ENCODE measurements at regions not wholly inside any gene's neighbourhood (a gene's known extent, or its start where the extent isn't known, plus 50 kb on each side); places are given as distances from the start of the nearest gene placed in this dataset.
"Not testable (repeated sequence)": the region's sequence is repeated elsewhere in the genome, so short reads cannot be mapped to it uniquely, and the experiment has no call there.

DNA sequence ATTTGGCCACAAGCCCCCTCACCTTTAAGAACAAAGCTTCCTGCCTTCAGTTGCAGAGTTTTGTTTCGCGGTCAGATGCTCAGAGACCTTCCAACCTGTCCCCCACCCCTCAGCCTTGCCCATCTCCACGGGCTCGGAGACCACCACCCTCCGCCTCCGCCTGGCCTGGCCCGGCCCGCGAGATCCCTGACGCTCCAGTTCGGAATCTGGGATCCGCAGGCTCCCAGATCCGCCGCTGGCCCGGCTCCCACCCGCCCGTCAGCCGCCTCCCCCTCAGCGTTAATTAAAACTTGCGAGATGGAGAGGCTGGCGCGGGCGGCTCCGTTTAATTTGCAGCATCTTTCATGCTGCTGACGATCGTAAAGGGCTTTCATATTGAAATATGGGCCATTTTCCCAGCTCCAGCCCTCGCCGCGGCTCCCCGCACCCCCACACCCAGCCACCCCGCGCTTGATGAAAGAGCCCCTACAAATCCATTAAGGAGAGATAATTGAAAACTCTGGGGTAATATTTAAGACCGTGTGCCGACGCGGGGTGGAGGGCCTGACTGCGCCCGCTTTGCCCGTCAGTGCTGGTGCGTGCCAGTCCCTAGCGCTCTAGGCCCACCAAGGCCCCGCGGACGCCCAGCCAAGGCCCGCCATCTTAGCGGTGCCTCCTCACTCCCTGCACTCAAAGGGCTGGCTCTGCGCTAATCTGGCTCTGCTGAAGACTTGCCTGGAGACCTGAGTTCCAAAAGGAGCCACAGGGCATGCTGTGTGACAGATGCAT, 940.7 kb upstream of the DEFB115 start:
- H3K27ac ChIP-seq (ENCODE audit: low read length); H3K27me3 ChIP-seq (ENCODE audit: control insufficient read depth, insufficient read depth, low read length); DNase-seq; H3K36me3 ChIP-seq (ENCODE audit: control insufficient read depth, insufficient read depth, low read length); H3K4me3 ChIP-seq (ENCODE audit: low read length); H3K9me3 ChIP-seq (ENCODE audit: control insufficient read depth, low read depth, low read length); H3K4me1 ChIP-seq (ENCODE audit: control insufficient read depth, insufficient read depth, low read length): not testable (repeated sequence)
- no CpG with 5 or more reads among the region's 47 CpGs for WGBS (ENCODE audit: insufficient coverage, low lambda C conversion rate)

DNA sequence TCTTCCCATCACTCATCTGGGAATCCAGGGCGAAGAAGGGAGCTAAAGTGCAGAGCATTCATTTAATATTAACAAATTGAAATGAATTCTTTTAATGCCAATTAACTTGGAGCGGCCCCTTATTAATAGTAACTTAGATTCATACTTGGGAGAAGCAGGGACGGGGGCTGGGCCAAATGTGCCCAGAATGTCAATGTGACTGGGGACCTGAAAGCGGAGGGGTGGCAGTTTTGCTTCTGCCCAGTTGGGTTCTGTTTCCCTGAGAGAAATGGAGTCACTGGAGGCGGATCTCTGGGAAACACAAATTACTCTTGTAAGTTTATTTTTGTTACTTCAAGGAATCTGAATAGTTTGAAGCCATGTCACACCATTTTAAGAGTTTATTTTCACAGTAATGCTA, 923.7 kb upstream of the DEFB115 start:
- not testable (repeated sequence) for H3K4me1 ChIP-seq (ENCODE audit: control insufficient read depth, insufficient read depth, low read length); H3K9me3 ChIP-seq (ENCODE audit: control insufficient read depth, low read depth, low read length); H3K27me3 ChIP-seq (ENCODE audit: control insufficient read depth, insufficient read depth, low read length); H3K36me3 ChIP-seq (ENCODE audit: control insufficient read depth, insufficient read depth, low read length); DNase-seq; H3K4me3 ChIP-seq (ENCODE audit: low read length); H3K27ac ChIP-seq (ENCODE audit: low read length)
- WGBS (ENCODE audit: insufficient coverage, low lambda C conversion rate): 100% methylated on average over 1 of the region's 5 CpGs

DNA sequence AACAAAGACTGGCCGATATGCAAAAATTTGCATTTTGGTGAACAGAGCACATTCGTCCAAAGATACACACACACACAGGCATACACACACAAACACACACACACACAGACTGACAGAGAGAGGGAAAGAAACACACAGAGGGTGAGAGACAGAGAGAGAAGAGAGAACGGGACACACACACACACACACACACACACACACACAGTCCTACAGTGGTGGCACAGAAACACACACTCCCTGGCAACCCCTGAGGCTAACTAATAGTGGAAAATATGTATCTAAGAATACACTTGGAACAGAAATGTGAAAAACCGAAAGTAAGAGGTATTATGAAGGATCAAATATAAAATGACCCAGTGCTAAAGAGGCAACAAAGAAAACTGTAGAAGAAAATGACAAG, 919.9 kb upstream of the DEFB115 start:
- WGBS (ENCODE audit: insufficient coverage, low lambda C conversion rate): 100% methylated on average over 1 of the region's 4 CpGs
- H3K4me3 ChIP-seq (ENCODE audit: low read length); H3K9me3 ChIP-seq (ENCODE audit: control insufficient read depth, low read depth, low read length); DNase-seq; H3K36me3 ChIP-seq (ENCODE audit: control insufficient read depth, insufficient read depth, low read length); H3K27ac ChIP-seq (ENCODE audit: low read length); H3K27me3 ChIP-seq (ENCODE audit: control insufficient read depth, insufficient read depth, low read length); H3K4me1 ChIP-seq (ENCODE audit: control insufficient read depth, insufficient read depth, low read length): not testable (repeated sequence)

DNA sequence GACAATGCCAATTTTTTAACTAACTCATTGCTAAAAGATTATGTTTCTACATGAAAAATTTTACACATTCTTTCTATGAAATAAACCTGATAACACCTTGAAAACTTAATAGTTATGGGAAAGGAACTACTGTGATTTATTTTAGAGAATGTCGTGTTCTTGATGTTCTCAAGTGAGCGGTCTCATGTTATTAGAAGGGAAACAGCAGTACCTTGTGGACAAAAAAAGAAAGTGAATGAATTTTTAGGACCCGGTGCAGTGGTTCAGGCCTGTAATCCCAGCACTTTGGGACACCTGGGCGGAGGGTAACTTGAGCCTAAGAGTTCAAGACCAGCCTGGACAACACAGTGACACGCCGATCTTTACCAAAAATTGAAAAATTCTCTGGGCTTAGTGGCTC, 908.5 kb upstream of the DEFB115 start:
- not testable (repeated sequence) for H3K4me1 ChIP-seq (ENCODE audit: control insufficient read depth, insufficient read depth, low read length); H3K27ac ChIP-seq (ENCODE audit: low read length); H3K27me3 ChIP-seq (ENCODE audit: control insufficient read depth, insufficient read depth, low read length); H3K36me3 ChIP-seq (ENCODE audit: control insufficient read depth, insufficient read depth, low read length); H3K9me3 ChIP-seq (ENCODE audit: control insufficient read depth, low read depth, low read length); H3K4me3 ChIP-seq (ENCODE audit: low read length)
- WGBS (ENCODE audit: insufficient coverage, low lambda C conversion rate): 40% methylated on average over 1 of the region's 6 CpGs
- peak in 1 of 2 donors; percentile 10 for DNase-seq

DNA sequence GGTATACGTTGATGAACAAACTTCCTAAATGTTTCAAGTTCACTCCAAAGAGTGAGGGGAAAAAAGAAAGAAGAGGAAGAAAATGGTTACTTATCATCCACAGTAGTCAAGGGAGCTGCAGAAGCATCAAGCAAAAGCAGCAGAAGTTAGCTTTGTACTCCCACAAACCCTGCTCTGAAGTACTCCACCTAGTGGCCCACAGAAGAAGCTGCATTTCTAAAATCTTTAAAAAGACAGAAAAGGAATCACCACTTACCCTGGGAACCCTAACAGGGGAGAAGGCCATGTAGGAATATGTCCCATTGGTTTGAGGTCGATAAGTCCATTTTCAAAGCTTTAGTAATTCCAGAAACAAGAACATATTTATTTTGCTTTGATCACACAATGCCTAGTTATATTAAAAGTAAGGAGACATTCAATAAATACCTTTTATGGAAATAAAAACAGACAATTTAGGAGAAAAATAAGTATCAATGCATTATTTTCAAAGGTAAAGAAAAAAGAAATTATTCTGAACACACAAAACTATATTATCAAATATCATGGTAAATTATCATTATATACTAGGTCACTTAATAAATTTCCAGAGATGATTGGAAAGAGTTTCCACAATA, 900.5 kb upstream of the DEFB115 start:
- not testable (repeated sequence) for H3K36me3 ChIP-seq (ENCODE audit: control insufficient read depth, insufficient read depth, low read length); H3K27me3 ChIP-seq (ENCODE audit: control insufficient read depth, insufficient read depth, low read length); H3K27ac ChIP-seq (ENCODE audit: low read length); DNase-seq; H3K4me1 ChIP-seq (ENCODE audit: control insufficient read depth, insufficient read depth, low read length); H3K9me3 ChIP-seq (ENCODE audit: control insufficient read depth, low read depth, low read length); H3K4me3 ChIP-seq (ENCODE audit: low read length)
- no CpG with 5 or more reads among the region's 2 CpGs for WGBS (ENCODE audit: insufficient coverage, low lambda C conversion rate)

DNA sequence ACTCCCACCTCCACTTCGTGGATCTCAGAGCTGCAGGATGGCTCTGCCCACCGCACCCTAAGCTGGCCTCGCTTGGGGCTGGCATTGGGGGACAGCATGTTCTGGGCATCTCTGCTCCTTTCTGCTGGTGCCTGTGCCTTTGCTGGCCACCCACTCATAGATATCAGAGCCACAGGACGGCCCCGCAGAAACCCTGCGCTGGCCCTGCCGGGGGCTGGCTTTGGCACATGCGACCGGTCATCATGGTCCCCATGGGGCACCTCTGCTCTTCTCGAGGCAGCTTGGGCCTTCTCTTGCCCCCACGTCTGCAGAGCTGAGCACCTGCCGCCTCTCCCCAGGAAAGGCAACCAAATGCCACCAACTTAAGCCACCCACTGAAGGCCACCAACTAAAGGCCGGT, 895.7 kb upstream of the DEFB115 start:
- H3K9me3 ChIP-seq (ENCODE audit: control insufficient read depth, low read depth, low read length); H3K27me3 ChIP-seq (ENCODE audit: control insufficient read depth, insufficient read depth, low read length); DNase-seq; H3K27ac ChIP-seq (ENCODE audit: low read length); H3K4me1 ChIP-seq (ENCODE audit: control insufficient read depth, insufficient read depth, low read length); H3K4me3 ChIP-seq (ENCODE audit: low read length); H3K36me3 ChIP-seq (ENCODE audit: control insufficient read depth, insufficient read depth, low read length): not testable (repeated sequence)
- WGBS (ENCODE audit: insufficient coverage, low lambda C conversion rate): no CpG with 5 or more reads among the region's 13 CpGs

DNA sequence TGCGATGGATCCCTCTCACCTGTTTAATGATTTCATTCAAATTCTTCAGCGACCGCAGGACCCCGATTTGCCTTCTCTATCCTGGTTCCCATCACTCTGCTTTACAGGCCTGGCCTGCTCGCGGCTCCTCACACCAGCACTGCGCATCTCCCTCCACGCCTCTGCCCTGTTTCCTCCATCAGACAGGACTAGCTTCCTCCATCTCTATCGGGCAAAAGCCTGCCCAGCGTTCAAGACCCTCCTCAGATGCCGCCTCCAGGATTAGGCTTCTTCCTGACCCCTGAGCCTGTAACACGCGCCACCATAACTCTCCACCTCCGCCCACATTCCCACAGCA, 881.1 kb upstream of the DEFB115 start:
- not testable (repeated sequence) for H3K4me1 ChIP-seq (ENCODE audit: control insufficient read depth, insufficient read depth, low read length); H3K9me3 ChIP-seq (ENCODE audit: control insufficient read depth, low read depth, low read length); H3K27me3 ChIP-seq (ENCODE audit: control insufficient read depth, insufficient read depth, low read length); H3K36me3 ChIP-seq (ENCODE audit: control insufficient read depth, insufficient read depth, low read length); H3K4me3 ChIP-seq (ENCODE audit: low read length); DNase-seq; H3K27ac ChIP-seq (ENCODE audit: low read length)
- 100% methylated on average over 5 of the region's 14 CpGs for WGBS (ENCODE audit: insufficient coverage, low lambda C conversion rate)

DNA sequence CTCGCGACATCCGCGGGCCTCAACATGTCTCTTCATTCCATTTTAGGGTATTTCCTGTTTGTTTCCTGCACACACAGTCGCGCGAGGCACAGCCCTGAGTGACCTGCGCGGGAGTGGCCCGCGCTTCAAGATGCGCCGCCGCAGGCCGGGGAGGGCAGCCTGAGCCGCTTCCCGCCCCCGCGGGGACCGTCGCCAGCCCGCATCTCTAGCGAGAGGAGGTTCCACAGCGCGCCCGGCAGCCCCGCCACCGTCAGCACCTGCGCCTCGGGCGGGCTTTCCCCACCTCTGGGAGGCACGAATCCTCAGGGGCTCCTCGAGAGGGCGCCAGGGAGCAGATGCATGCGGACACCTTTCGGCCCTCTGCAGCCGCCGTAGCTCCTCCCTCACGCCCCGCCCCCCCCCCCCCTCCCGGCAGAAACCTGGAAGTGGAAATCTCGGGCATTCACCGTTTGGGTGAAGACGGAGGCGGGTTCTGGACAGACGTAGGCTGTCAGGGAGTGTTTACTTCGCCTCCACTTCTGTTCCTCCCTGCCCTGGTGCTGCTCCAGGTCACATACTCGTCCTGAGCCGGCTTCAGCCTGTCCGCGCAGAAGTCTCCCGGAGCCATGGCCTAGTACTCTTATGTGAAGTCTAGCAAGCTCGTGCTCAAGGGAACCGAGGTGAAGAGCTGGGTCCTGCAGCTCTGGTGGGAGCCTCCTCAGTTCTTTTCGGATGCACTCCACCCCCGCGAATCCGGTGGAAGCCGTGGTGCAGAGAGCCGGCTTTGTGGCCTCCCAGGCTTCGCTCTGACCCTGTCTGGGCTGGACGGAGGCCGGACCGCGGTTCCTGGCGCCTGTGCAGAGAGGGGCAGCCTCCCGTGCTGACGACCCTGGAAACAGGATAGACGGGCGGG, 880.5 kb upstream of the DEFB115 start:
- no peak overlapping the region for H3K27ac ChIP-seq (ENCODE audit: low read length)

DNA sequence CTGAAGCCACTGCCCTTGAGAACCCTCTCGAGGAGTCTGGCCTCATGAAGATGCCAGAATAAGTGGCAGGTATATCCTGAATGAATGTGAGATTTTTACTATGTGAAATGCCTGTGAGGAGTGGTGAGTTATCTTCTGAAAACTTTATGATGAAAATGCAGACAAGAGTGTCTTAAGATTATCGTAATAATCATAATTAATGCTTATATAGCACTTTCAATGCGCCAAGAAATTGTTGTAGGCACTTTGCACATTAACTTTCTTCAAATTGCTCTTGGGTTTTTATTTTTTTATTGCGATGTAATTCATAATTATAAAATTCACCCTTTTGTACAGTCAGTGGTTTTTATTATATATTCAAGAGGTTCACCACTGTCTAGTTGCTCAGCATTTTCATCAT, 879.1 kb upstream of the DEFB115 start:
- 100% methylated on average over 1 of the region's 4 CpGs for WGBS (ENCODE audit: insufficient coverage, low lambda C conversion rate)
- H3K36me3 ChIP-seq (ENCODE audit: control insufficient read depth, insufficient read depth, low read length); H3K4me3 ChIP-seq (ENCODE audit: low read length); H3K9me3 ChIP-seq (ENCODE audit: control insufficient read depth, low read depth, low read length); H3K27me3 ChIP-seq (ENCODE audit: control insufficient read depth, insufficient read depth, low read length); H3K4me1 ChIP-seq (ENCODE audit: control insufficient read depth, insufficient read depth, low read length); DNase-seq; H3K27ac ChIP-seq (ENCODE audit: low read length): not testable (repeated sequence)

More for the DNA sequence above, 880.5 kb upstream of the DEFB115 start:
- H3K4me1 ChIP-seq (ENCODE audit: control insufficient read depth, insufficient read depth, low read length): no peaks in the 10 kb centered on the region
- no CpG with 5 or more reads among the region's 70 CpGs for WGBS (ENCODE audit: insufficient coverage, low lambda C conversion rate)
- DNase-seq: peak; percentile 59 to 90
- peak overlapping the region; percentile 36 for H3K4me3 ChIP-seq (ENCODE audit: low read length)
- peaks cover 9% of the 10 kb centered on the region for H3K9me3 ChIP-seq (ENCODE audit: control insufficient read depth, low read depth, low read length)
- no peaks in the 10 kb centered on the region for H3K27me3 ChIP-seq (ENCODE audit: control insufficient read depth, insufficient read depth, low read length)
- no peaks in the 10 kb centered on the region for H3K36me3 ChIP-seq (ENCODE audit: control insufficient read depth, insufficient read depth, low read length)

DNA sequence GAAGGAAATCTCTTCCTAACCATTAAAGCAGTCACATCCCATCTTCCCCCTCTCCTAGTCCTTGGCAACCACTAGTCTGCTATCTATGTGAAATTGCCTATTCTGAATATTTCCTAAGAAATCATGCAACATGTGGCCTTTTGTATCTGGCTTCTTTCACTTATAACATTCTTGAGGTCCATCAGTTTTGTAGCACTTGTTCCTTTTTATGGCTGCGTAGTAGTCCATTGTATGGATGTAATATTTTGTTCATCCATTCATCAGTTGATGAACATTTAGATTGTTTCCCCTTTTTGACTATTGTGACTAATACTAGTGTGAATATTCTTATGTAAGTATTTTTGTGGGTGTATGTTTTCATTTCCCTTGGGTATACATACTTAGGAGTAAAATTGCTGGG, 878.7 kb upstream of the DEFB115 start:
- not testable (repeated sequence) for H3K4me1 ChIP-seq (ENCODE audit: control insufficient read depth, insufficient read depth, low read length); H3K27me3 ChIP-seq (ENCODE audit: control insufficient read depth, insufficient read depth, low read length); H3K36me3 ChIP-seq (ENCODE audit: control insufficient read depth, insufficient read depth, low read length); DNase-seq; H3K27ac ChIP-seq (ENCODE audit: low read length); H3K4me3 ChIP-seq (ENCODE audit: low read length); H3K9me3 ChIP-seq (ENCODE audit: control insufficient read depth, low read depth, low read length)
- WGBS (ENCODE audit: insufficient coverage, low lambda C conversion rate): no CpG with 5 or more reads among the region's 1 CpG

Data from large intestine (tissue), 3 donors.